ENCODE measurements at regions not wholly inside any gene's neighbourhood (a gene's known extent, or its start where the extent isn't known, plus 50 kb on each side); places are given as distances from the start of the nearest gene placed in this dataset.
A peak's percentile ranks its signal among the peaks of the same experiment; 100 is the strongest.

- Mint-ChIP-seq H3K27ac (no peak overlapping the region), H3K27me3 (ENCODE audit: low read depth) (no peaks in the 10 kb centered on the region), H3K36me3 (no peaks in the 10 kb centered on the region), H3K4me1 (peaks cover 2% of the 10 kb centered on the region; the same call in 1 of the 2 replicates), H3K4me3 (no peak overlapping the region), H3K9me3 (peaks cover 3% of the 10 kb centered on the region; the same call in 1 of the 2 replicates)
- ATAC-seq (no peak), DNase-seq (ENCODE audit: low spot score) (no peak)
- CTCF ChIA-PET: interaction anchor here (1.9 kb wide), 1 partner anchor 166 kb away, joined by 12 read pairs; no protein-coding TSS in a partner anchor
- POLR2A ChIA-PET: no interaction called here
- no peak for TF ChIP-seq JAZF1 (CRISPR knock-in tag; IDR thresholded peaks at IDR 0.05)
Measured at GRCh38 chr15:61668444-61668843, 391.8 kb downstream of the VPS13C start.

- Mint-ChIP-seq H3K36me3 (peaks cover 2% of the 10 kb centered on the region; the same call in 1 of the 2 replicates), H3K4me1 (peaks cover 9% of the 10 kb centered on the region), H3K9me3 (peaks cover 17% of the 10 kb centered on the region), H3K4me3 (no peak overlapping the region), H3K27ac (no peak overlapping the region), H3K27me3 (ENCODE audit: low read depth) (no peaks in the 10 kb centered on the region)
- DNase-seq (ENCODE audit: low spot score) (no peak), ATAC-seq (no peak)
- ChIA-PET POLR2A (no interaction called here), CTCF (interaction anchor here (3.2 kb wide), 1 partner anchor 172 kb away, joined by 12 read pairs; no protein-coding TSS in a partner anchor)
- TF ChIP-seq, protein P1, sequence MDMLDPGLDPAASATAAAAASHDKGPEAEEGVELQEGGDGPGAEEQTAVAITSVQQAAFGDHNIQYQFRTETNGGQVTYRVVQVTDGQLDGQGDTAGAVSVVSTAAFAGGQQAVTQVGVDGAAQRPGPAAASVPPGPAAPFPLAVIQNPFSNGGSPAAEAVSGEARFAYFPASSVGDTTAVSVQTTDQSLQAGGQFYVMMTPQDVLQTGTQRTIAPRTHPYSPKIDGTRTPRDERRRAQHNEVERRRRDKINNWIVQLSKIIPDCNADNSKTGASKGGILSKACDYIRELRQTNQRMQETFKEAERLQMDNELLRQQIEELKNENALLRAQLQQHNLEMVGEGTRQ (CRISPR knock-in tag; IDR thresholded peaks at IDR 0.05): peak; percentile 40; the same call in 1 of the 2 replicates
- TF ChIP-seq, protein P2, sequence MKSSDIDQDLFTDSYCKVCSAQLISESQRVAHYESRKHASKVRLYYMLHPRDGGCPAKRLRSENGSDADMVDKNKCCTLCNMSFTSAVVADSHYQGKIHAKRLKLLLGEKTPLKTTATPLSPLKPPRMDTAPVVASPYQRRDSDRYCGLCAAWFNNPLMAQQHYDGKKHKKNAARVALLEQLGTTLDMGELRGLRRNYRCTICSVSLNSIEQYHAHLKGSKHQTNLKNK (CRISPR knock-in tag; IDR thresholded peaks at IDR 0.05): no peak
Measured at GRCh38 chr15:61661791-61662190, 398.5 kb downstream of the VPS13C start.

DNA sequence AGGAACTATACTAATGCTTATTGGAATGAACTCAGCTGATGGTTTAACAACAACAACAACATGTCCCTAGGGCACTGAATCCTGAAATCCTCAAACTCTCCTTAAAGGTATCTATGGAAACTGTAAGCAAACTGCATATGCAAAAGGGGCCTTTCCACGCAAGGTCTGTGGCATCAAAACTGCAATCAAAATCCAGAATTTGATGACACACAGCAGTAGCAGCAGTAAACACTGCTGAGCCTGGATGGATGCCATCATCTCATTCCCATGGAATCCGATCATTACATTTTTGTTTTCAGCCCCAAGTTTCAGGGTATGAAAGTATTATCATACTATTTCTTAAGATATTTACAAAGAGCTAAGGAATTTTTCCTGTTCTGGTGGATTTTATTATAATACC is 399.7 kb downstream of the VPS13C start:
- DNase-seq (ENCODE audit: low spot score): no peak
- no peak overlapping the region for H3K27ac Mint-ChIP-seq
- no peak for ATAC-seq
- ChIA-PET POLR2A (no interaction called here), CTCF (interaction anchor here (1.7 kb wide), 1 partner anchor 174 kb away, joined by 9 read pairs; no protein-coding TSS in a partner anchor)
- H3K9me3 Mint-ChIP-seq: peaks cover 14% of the 10 kb centered on the region
- H3K4me3 Mint-ChIP-seq: no peak overlapping the region
- peaks cover 2% of the 10 kb centered on the region; the same call in 1 of the 2 replicates for H3K36me3 Mint-ChIP-seq
- peaks cover 7% of the 10 kb centered on the region for H3K4me1 Mint-ChIP-seq
- no peaks in the 10 kb centered on the region for H3K27me3 Mint-ChIP-seq (ENCODE audit: low read depth)
- TF ChIP-seq JAZF1 (CRISPR knock-in tag; IDR thresholded peaks at IDR 0.05) (no peak), ZNF671 (CRISPR knock-in tag; IDR thresholded peaks at IDR 0.05) (no peak), FOXP4 (CRISPR knock-in tag; IDR thresholded peaks at IDR 0.05) (no peak), KAT7 (CRISPR knock-in tag; IDR thresholded peaks at IDR 0.05; ENCODE audit: borderline replicate concordance) (no peak), ATF3 (CRISPR knock-in tag; conservative IDR thresholded peaks at IDR 0.05) (no peak), EMX1 (CRISPR knock-in tag; IDR thresholded peaks at IDR 0.05) (no peak), ZNF416 (CRISPR knock-in tag; IDR thresholded peaks at IDR 0.05) (no peak), ZNF317 (CRISPR knock-in tag; IDR thresholded peaks at IDR 0.05; ENCODE audit: borderline replicate concordance, low read depth) (no peak), CDX4 (CRISPR knock-in tag; IDR thresholded peaks at IDR 0.05; ENCODE audit: borderline replicate concordance) (no peak), TCF7 (CRISPR knock-in tag; IDR thresholded peaks at IDR 0.05; ENCODE audit: low read depth) (no peak), ZNF121 (CRISPR knock-in tag; IDR thresholded peaks at IDR 0.05) (no peak), ZNF219 (CRISPR knock-in tag; IDR thresholded peaks at IDR 0.05; ENCODE audit: borderline replicate concordance) (no peak), HMGXB4 (CRISPR knock-in tag; IDR thresholded peaks at IDR 0.05) (no peak), HMGA2 (CRISPR knock-in tag; IDR thresholded peaks at IDR 0.05) (no peak), SP1 (CRISPR knock-in tag; conservative IDR thresholded peaks at IDR 0.05) (no peak)
- TF ChIP-seq, protein P3, sequence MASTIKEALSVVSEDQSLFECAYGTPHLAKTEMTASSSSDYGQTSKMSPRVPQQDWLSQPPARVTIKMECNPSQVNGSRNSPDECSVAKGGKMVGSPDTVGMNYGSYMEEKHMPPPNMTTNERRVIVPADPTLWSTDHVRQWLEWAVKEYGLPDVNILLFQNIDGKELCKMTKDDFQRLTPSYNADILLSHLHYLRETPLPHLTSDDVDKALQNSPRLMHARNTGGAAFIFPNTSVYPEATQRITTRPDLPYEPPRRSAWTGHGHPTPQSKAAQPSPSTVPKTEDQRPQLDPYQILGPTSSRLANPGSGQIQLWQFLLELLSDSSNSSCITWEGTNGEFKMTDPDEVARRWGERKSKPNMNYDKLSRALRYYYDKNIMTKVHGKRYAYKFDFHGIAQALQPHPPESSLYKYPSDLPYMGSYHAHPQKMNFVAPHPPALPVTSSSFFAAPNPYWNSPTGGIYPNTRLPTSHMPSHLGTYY (CRISPR knock-in tag; IDR thresholded peaks at IDR 0.05): no peak
- TF ChIP-seq, protein P4, sequence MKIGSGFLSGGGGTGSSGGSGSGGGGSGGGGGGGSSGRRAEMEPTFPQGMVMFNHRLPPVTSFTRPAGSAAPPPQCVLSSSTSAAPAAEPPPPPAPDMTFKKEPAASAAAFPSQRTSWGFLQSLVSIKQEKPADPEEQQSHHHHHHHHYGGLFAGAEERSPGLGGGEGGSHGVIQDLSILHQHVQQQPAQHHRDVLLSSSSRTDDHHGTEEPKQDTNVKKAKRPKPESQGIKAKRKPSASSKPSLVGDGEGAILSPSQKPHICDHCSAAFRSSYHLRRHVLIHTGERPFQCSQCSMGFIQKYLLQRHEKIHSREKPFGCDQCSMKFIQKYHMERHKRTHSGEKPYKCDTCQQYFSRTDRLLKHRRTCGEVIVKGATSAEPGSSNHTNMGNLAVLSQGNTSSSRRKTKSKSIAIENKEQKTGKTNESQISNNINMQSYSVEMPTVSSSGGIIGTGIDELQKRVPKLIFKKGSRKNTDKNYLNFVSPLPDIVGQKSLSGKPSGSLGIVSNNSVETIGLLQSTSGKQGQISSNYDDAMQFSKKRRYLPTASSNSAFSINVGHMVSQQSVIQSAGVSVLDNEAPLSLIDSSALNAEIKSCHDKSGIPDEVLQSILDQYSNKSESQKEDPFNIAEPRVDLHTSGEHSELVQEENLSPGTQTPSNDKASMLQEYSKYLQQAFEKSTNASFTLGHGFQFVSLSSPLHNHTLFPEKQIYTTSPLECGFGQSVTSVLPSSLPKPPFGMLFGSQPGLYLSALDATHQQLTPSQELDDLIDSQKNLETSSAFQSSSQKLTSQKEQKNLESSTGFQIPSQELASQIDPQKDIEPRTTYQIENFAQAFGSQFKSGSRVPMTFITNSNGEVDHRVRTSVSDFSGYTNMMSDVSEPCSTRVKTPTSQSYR (CRISPR knock-in tag; IDR thresholded peaks at IDR 0.05): no peak

All from WTC11 (cell line).